ENCODE measurements at regions not wholly inside any gene's neighbourhood (a gene's known extent, or its start where the extent isn't known, plus 50 kb on each side); places are given as distances from the start of the nearest gene placed in this dataset.
"Not testable (repeated sequence)": the region's sequence is repeated elsewhere in the genome, so short reads cannot be mapped to it uniquely, and the experiment has no call there.

- DNase-seq (ENCODE audit: low spot score): no peak
Observed at GRCh38 chr17:73895157-73895556, 250.9 kb upstream of the SDK2 start.

- no peak for DNase-seq (ENCODE audit: low spot score)
Observed at GRCh38 chr17:73896966-73897365, 252.7 kb upstream of the SDK2 start.

- no peak for DNase-seq (ENCODE audit: low spot score)
Observed at GRCh38 chr17:73899839-73900238, 255.6 kb upstream of the SDK2 start.

- no peak for DNase-seq (ENCODE audit: low spot score)
Observed at GRCh38 chr17:73900516-73900915, 256.3 kb upstream of the SDK2 start.

GRCh38 chr17:73901249-73901648 is 257.0 kb upstream of the SDK2 start:
- no peak for DNase-seq (ENCODE audit: low spot score)

GRCh38 chr17:73901661-73902415 is 257.6 kb upstream of the SDK2 start:
- peak; percentile 22 for DNase-seq (ENCODE audit: low spot score)

GRCh38 chr17:73902416-73903181 is 258.4 kb upstream of the SDK2 start:
- no peak for DNase-seq (ENCODE audit: low spot score)

GRCh38 chr17:73906896-73907870 is 262.9 kb upstream of the SDK2 start:
- DNase-seq (ENCODE audit: low spot score): no peak

GRCh38 chr17:73909186-73909585 is 264.9 kb upstream of the SDK2 start:
- DNase-seq (ENCODE audit: low spot score): no peak

- DNase-seq (ENCODE audit: low spot score): no peak
Observed at GRCh38 chr17:73910206-73910605, 266.0 kb upstream of the SDK2 start.

GRCh38 chr17:73910821-73911515 is 266.7 kb upstream of the SDK2 start:
- DNase-seq (ENCODE audit: low spot score): no peak

- no peak for DNase-seq (ENCODE audit: low spot score)
Observed at GRCh38 chr17:73911726-73912372, 267.6 kb upstream of the SDK2 start.

- DNase-seq (ENCODE audit: low spot score): no peak
Observed at GRCh38 chr17:73912373-73912746, 268.1 kb upstream of the SDK2 start.

GRCh38 chr17:73914536-73915274 is 270.5 kb upstream of the SDK2 start:
- DNase-seq (ENCODE audit: low spot score): no peak

- DNase-seq (ENCODE audit: low spot score): not testable (repeated sequence)
Observed at GRCh38 chr17:73919033-73919432, 274.8 kb upstream of the SDK2 start.

GRCh38 chr17:73921306-73921705 is 277.1 kb upstream of the SDK2 start:
- no peak for DNase-seq (ENCODE audit: low spot score)

GRCh38 chr17:73924114-73924908 is 279.2 kb upstream of the RPL38 start:
- no peak for DNase-seq (ENCODE audit: low spot score)

- DNase-seq (ENCODE audit: low spot score): no peak
Observed at GRCh38 chr17:73924909-73925186, 278.6 kb upstream of the RPL38 start.

- no peak for DNase-seq (ENCODE audit: low spot score)
Observed at GRCh38 chr17:73929860-73930430, 273.5 kb upstream of the RPL38 start.
